SK-N-SH treated with all-trans-retinoic acid at 6 μM for 48 hours (cell line): ENCODE measurements at regions not wholly inside any gene's neighbourhood (a gene's known extent, or its start where the extent isn't known, plus 50 kb on each side); places are given as distances from the start of the nearest gene placed in this dataset.

Experiments used
- BACH2 ChIP-seq: fragments of 250-450 bp; sonication (Bioruptor Pico); IDR thresholded peaks from 2 replicates; pipeline ENCODE4 v1.9.0; 2021; ENCODE audit warnings: mild to moderate bottlenecking, borderline replicate concordance
- PATZ1 ChIP-seq: fragments of 250-450 bp; sonication (Bioruptor Pico); IDR thresholded peaks from 2 replicates; pipeline ENCODE4 v1.8.0; 2020; ENCODE audit warnings: mild to moderate bottlenecking, moderate library complexity, borderline replicate concordance

- TF ChIP-seq PATZ1 (CRISPR knock-in tag) (no peak), BACH2 (CRISPR knock-in tag) (no peak)
These were observed 92.5 kb upstream of the GGTLC1 start for GRCh38 chr20:24081077-24081476.
